Activated CD4-positive, alpha-beta memory T cell treated with anti-CD3 and anti-CD28 coated beads, Interleukin-2, amount 10 ng/mL, durations not matched to agents 7 days and 5 days (primary cell): ENCODE measurements at regions not wholly inside any gene's neighbourhood (a gene's known extent, or its start where the extent isn't known, plus 50 kb on each side); places are given as distances from the start of the nearest gene placed in this dataset.

Experiments used
- CTCF ChIA-PET: fragments of 350-600 bp; sonication (Branson Sonifier 250); formaldehyde crosslinking; loops from one replicate; lab custom pipeline; 2021; ENCODE audit warnings: antibody characterized with exemption, inconsistent platforms; lab: Charles Lee
- POLR2A ChIA-PET: fragments of 350-600 bp; sonication (Branson Sonifier 250); formaldehyde crosslinking; loops from one replicate; lab custom pipeline; 2021; ENCODE audit warnings: antibody characterized with exemption; lab: Charles Lee
- DNase-seq: peaks from one replicate; pipeline ENCODE4 v3.0.0-alpha.2; 2020
- H3K27ac Mint-ChIP-seq: one replicate; pipeline ENCODE4 v1.8.0; 2021; ENCODE audit warnings: mild to moderate bottlenecking, mixed read lengths
- H3K27me3 Mint-ChIP-seq: one replicate; pipeline ENCODE4 v1.8.0; 2021; ENCODE audit warnings: mixed read lengths
- H3K36me3 Mint-ChIP-seq: one replicate; pipeline ENCODE4 v1.8.0; 2021; ENCODE audit warnings: low read depth, mixed read lengths
- H3K4me1 Mint-ChIP-seq: one replicate; pipeline ENCODE4 v1.8.0; 2021; ENCODE audit warnings: mixed read lengths
- H3K4me3 Mint-ChIP-seq: one replicate; pipeline ENCODE4 v1.8.0; 2021; ENCODE audit warnings: mild to moderate bottlenecking, mixed read lengths
- H3K9me3 Mint-ChIP-seq: one replicate; pipeline ENCODE4 v1.8.0; 2021; ENCODE audit warnings: mixed read lengths

DNA sequence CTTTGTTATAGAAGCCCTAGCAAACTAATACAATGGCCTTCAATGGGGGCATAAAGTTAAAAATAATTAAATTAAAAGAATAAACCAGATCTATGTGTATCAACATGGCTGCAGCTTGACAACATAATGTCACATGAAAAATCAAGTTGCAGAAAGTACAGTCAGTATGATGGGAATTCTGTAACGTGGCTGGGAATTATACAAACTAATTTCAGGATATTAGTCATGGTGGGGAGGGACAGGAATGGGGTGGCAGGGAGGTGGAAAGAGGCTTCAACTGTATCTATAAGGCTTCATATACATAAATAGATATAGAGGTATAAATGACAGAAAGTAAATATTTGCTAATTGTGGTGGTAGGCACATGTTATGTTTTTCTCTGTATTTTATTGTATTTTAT is 107.1 kb downstream of the UNC5CL start:
- H3K9me3 Mint-ChIP-seq: no peaks in the 10 kb centered on the region
- ChIA-PET POLR2A (no interaction called here), CTCF (no interaction called here)
- DNase-seq: no peak
- peaks cover 8% of the 10 kb centered on the region for H3K27me3 Mint-ChIP-seq
- H3K4me3 Mint-ChIP-seq: no peak overlapping the region
- no peak overlapping the region for H3K27ac Mint-ChIP-seq
- H3K36me3 Mint-ChIP-seq: no peaks in the 10 kb centered on the region
- no peaks in the 10 kb centered on the region for H3K4me1 Mint-ChIP-seq

- ChIA-PET CTCF (no interaction called here), POLR2A (no interaction called here)
- Mint-ChIP-seq H3K27ac (no peak overlapping the region), H3K4me1 (no peaks in the 10 kb centered on the region), H3K27me3 (peaks cover 13% of the 10 kb centered on the region), H3K9me3 (no peaks in the 10 kb centered on the region), H3K36me3 (no peaks in the 10 kb centered on the region), H3K4me3 (no peak overlapping the region)
- no peak for DNase-seq
These were observed 108.5 kb downstream of the UNC5CL start for GRCh38 chr6:40930555-40930954.

DNA sequence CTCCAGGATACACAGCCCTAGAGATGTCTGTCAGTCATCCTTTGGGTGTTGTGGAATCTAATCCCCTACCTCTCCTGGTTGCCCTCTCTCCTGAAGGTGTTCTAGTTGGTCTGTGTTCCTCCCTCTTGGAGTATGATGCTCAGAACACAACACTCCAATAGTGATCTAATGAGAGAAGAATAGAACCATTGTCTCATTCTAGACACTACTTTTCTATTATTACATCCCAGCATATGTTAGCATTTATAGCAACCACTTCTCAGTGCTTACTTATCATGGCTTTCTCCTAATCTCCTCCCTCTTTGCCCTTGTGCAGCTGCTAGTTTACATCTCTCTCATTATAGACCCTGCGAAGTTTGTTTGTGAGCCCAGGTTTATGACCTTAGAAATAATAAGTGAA is 109.0 kb downstream of the UNC5CL start:
- Mint-ChIP-seq H3K27me3 (peaks cover 17% of the 10 kb centered on the region), H3K27ac (no peak overlapping the region), H3K9me3 (no peaks in the 10 kb centered on the region), H3K4me1 (no peaks in the 10 kb centered on the region), H3K36me3 (no peaks in the 10 kb centered on the region), H3K4me3 (no peak overlapping the region)
- CTCF ChIA-PET: no interaction called here
- DNase-seq: no peak
- POLR2A ChIA-PET: no interaction called here

DNA sequence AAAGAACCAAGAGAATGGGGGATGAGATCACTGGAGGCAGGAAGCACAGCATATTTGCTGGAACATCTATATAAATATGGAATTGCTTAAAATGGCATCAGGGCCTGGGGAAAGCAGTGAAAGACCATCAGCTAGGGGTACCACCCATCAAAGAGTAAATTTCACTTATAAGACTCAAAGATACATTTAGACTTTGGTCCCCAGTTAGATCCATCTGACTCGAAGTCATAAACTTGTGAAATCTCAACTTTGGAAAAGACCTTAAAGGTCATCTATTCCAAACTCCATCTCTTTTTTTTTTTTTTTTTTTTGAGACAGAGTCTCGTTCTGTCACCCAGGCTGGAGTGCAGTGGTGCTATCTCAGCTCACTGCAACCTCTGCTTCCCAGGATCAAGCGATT is 109.8 kb downstream of the UNC5CL start:
- Mint-ChIP-seq H3K4me3 (no peak overlapping the region), H3K9me3 (no peaks in the 10 kb centered on the region), H3K36me3 (no peaks in the 10 kb centered on the region), H3K27me3 (peaks cover 17% of the 10 kb centered on the region), H3K27ac (no peak overlapping the region), H3K4me1 (no peaks in the 10 kb centered on the region)
- CTCF ChIA-PET: interaction anchor here (0.7 kb wide), 1 partner anchor 1375 kb away, joined by 3 read pairs; no protein-coding TSS in a partner anchor
- DNase-seq: no peak
- POLR2A ChIA-PET: no interaction called here

DNA sequence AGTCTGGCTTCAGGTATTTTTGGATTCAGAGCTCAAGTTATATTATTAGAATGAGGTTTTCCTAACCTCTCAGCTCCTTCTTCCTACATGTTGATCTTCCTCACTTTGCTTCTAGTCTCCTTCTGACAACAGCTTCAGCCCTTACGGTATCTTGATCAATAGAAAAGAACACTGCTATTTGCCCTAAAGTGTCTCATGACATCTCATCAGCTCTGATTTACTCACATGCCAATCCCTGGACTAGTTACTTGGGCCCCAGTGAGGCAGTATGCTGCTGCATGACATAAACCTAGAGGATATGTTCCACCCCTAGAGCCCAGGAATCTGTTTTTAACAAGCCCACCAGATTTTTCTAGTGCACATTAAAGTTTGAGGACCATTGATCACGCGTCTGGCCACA is 110.3 kb downstream of the UNC5CL start:
- Mint-ChIP-seq H3K27me3 (peaks cover 17% of the 10 kb centered on the region), H3K4me1 (no peaks in the 10 kb centered on the region), H3K9me3 (no peaks in the 10 kb centered on the region), H3K4me3 (no peak overlapping the region), H3K36me3 (no peaks in the 10 kb centered on the region), H3K27ac (no peak overlapping the region)
- no peak for DNase-seq
- ChIA-PET CTCF (interaction anchor here (0.7 kb wide), 1 partner anchor 1375 kb away, joined by 3 read pairs; no protein-coding TSS in a partner anchor), POLR2A (no interaction called here)

- no peak for DNase-seq
- ChIA-PET POLR2A (no interaction called here), CTCF (no interaction called here)
- Mint-ChIP-seq H3K27me3 (peaks cover 17% of the 10 kb centered on the region), H3K27ac (no peak overlapping the region), H3K36me3 (no peaks in the 10 kb centered on the region), H3K4me3 (no peak overlapping the region), H3K9me3 (no peaks in the 10 kb centered on the region), H3K4me1 (no peaks in the 10 kb centered on the region)
These were observed 110.7 kb downstream of the UNC5CL start for GRCh38 chr6:40928307-40928706.

DNA sequence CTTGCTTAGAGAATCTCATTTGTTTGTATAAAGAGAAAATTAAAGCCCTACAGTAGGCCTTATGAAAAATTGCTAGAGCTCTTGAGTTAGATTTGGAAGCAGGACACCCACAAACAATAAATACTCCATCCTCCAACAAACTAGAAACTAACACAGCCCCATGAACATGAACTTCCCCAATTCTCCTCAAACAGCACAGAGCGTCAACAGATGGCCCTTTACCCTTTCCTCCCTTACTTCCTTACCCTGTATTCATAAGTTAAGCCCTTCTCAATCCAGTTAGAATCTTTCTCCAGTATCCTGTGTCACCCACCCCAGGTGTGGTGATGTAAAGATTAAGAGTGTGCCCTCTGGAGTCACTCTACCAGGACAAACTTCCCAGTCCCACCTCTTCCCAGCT is 113.7 kb downstream of the UNC5CL start:
- H3K36me3 Mint-ChIP-seq: no peaks in the 10 kb centered on the region
- no peaks in the 10 kb centered on the region for H3K4me1 Mint-ChIP-seq
- ChIA-PET POLR2A (no interaction called here), CTCF (no interaction called here)
- no peak overlapping the region for H3K4me3 Mint-ChIP-seq
- DNase-seq: no peak
- H3K9me3 Mint-ChIP-seq: no peaks in the 10 kb centered on the region
- no peak overlapping the region for H3K27ac Mint-ChIP-seq
- H3K27me3 Mint-ChIP-seq: peaks cover 17% of the 10 kb centered on the region

DNA sequence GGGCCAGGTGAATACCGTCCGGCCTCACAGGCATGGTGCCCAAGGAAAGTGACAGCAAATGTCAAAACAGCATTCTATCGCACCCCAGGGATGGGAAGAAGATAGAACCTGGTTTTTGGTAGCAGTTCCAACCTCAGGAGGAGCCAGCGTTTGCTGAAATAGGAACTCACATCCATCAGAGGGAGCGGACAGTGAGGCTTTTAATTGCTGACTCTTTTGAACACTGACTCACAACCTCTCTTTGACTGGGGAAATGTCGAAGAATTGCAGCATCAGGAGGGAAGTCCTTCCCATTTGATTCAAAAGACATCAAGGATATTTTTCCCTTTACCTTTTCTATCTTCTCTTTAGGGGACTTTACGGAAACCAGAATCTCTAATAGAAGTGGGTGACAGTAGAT is 114.2 kb downstream of the UNC5CL start:
- ChIA-PET POLR2A (no interaction called here), CTCF (no interaction called here)
- Mint-ChIP-seq H3K27ac (no peak overlapping the region), H3K9me3 (no peaks in the 10 kb centered on the region), H3K27me3 (peaks cover 17% of the 10 kb centered on the region), H3K4me1 (no peaks in the 10 kb centered on the region), H3K4me3 (no peak overlapping the region), H3K36me3 (no peaks in the 10 kb centered on the region)
- no peak for DNase-seq

DNA sequence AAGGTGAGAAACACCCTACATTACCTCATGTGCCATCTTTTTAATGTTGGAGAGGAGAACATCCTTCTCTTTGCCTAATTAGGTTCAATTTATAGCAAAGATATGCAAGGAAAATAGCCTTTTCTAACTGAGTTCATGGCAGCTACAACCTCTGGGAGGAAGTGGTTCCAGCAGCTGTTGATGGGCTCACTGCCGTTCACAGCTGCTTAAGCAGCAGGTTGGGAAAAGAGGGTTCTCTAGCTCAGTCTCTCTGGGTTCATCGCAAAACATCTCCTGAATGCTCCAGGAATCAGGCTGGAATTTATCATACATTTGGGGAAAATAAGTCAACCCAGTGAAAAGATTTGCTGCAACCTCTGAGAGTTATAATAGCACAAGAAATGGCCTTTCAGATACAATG is 115.1 kb downstream of the UNC5CL start:
- peaks cover 23% of the 10 kb centered on the region for H3K27me3 Mint-ChIP-seq
- H3K27ac Mint-ChIP-seq: no peak overlapping the region
- CTCF ChIA-PET: no interaction called here
- no peak for DNase-seq
- POLR2A ChIA-PET: no interaction called here
- no peaks in the 10 kb centered on the region for H3K4me1 Mint-ChIP-seq
- no peaks in the 10 kb centered on the region for H3K36me3 Mint-ChIP-seq
- H3K9me3 Mint-ChIP-seq: no peaks in the 10 kb centered on the region
- no peak overlapping the region for H3K4me3 Mint-ChIP-seq

GRCh38 chr6:40923326-40923725 is 115.7 kb downstream of the UNC5CL start:
- H3K36me3 Mint-ChIP-seq: no peaks in the 10 kb centered on the region
- CTCF ChIA-PET: no interaction called here
- no peaks in the 10 kb centered on the region for H3K9me3 Mint-ChIP-seq
- no peak for DNase-seq
- POLR2A ChIA-PET: no interaction called here
- no peaks in the 10 kb centered on the region for H3K4me1 Mint-ChIP-seq
- H3K27me3 Mint-ChIP-seq: peaks cover 25% of the 10 kb centered on the region
- H3K4me3 Mint-ChIP-seq: no peak overlapping the region
- no peak overlapping the region for H3K27ac Mint-ChIP-seq

DNA sequence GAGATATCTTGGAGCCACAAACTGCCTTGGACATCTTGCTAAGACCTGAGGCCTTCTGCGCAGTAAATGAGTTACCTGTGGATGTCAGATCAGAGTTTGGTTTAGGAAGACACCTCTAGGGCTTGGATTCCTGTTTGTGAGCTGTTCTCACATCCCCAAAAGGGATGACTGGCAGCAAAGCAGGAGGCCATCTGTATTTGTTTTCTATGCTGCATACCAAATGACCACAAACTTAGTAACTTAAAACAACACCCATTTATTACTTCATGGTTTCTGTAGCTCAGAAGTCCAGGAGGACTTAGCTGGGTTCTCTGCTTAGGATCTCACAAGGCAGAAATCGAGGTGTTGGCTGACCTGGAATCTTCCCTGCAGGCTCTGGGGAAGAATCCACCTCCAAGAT is 116.7 kb downstream of the UNC5CL start:
- ChIA-PET CTCF (no interaction called here), POLR2A (no interaction called here)
- Mint-ChIP-seq H3K9me3 (no peaks in the 10 kb centered on the region), H3K27ac (no peak overlapping the region), H3K4me3 (no peak overlapping the region), H3K36me3 (no peaks in the 10 kb centered on the region), H3K4me1 (no peaks in the 10 kb centered on the region), H3K27me3 (peaks cover 25% of the 10 kb centered on the region)
- no peak for DNase-seq

DNA sequence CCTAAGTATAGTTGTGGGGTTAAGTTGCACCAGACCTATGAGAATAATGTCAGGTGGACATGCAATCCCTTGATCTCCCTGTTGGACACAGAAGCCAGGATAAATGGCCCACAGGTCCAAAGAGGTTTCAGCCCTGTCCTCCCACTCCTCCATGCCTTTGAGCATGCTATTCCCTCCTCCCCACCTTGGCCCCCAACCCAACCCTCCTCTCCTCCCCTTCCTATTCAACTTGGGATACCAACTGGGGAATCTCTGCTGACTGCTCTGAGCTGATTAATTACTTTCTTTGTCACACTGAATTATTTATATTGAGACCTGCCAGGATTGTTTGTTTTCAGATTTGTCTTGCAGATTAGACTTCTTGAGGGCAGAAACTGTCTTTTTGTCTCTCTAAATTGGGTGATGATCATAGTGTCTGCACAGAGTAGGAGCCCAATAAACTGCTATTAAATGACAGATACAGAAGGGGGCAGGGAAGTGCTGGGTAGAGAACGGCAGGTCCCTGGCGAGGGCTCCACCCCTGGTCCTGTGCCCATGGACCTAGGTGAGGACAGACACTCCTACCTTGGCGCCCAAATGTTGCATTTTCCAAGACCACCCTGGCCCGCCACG is 120.9 kb downstream of the UNC5CL start:
- H3K27ac Mint-ChIP-seq: no peak overlapping the region
- no peaks in the 10 kb centered on the region for H3K9me3 Mint-ChIP-seq
- no peaks in the 10 kb centered on the region for H3K36me3 Mint-ChIP-seq
- H3K4me1 Mint-ChIP-seq: no peaks in the 10 kb centered on the region
- peaks cover 24% of the 10 kb centered on the region for H3K27me3 Mint-ChIP-seq
- CTCF ChIA-PET: no interaction called here
- POLR2A ChIA-PET: no interaction called here
- H3K4me3 Mint-ChIP-seq: no peak overlapping the region
- no peak for DNase-seq

DNA sequence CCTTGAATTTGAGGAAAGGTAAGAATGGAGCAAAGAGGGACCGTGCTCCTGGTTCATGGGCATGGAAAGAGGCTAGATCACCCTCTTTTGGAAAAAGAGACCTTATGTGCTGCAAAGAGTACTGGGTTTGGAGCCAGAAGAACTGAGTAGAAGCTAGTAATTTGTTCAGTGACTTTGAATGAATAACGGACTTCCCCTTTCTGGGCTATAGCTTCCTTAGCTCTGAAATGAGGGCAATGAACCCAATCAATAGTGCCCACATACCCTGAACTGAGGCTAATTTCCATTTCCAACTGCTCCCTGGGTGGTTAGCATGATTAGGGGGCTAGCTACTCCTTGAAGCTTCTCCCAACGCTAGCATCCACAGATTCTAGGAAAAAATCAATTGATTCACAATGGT is 121.4 kb downstream of the UNC5CL start:
- Mint-ChIP-seq H3K27ac (no peak overlapping the region), H3K4me3 (no peak overlapping the region), H3K36me3 (no peaks in the 10 kb centered on the region), H3K27me3 (peaks cover 24% of the 10 kb centered on the region), H3K4me1 (no peaks in the 10 kb centered on the region), H3K9me3 (no peaks in the 10 kb centered on the region)
- DNase-seq: no peak
- ChIA-PET POLR2A (no interaction called here), CTCF (no interaction called here)

DNA sequence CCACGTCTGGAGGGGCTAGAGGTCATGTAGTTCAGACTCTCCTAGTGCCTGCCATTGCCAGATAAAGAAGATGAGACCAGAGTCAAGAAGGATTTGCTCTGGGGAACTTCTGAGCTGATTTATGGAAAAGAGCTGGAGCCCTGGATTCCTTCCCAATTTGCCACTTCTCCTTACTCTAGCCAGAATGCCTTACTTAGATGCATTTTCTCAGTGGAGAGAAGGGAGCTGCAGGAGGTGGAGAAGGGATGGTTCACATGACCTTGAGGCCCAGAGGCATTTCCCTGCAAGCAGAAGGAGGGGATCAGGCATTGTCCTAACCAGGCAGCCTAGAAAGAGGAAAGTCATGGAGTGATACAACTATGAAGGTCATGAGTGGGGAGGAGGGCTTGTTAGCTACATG is 122.2 kb downstream of the UNC5CL start:
- DNase-seq: no peak
- ChIA-PET POLR2A (no interaction called here), CTCF (no interaction called here)
- no peak overlapping the region for H3K4me3 Mint-ChIP-seq
- H3K27me3 Mint-ChIP-seq: peaks cover 24% of the 10 kb centered on the region
- no peaks in the 10 kb centered on the region for H3K36me3 Mint-ChIP-seq
- peaks cover 2% of the 10 kb centered on the region for H3K4me1 Mint-ChIP-seq
- H3K9me3 Mint-ChIP-seq: no peaks in the 10 kb centered on the region
- H3K27ac Mint-ChIP-seq: no peak overlapping the region
